LNCaP clone FGC (cell line): ENCODE measurements at regions not wholly inside any gene's neighbourhood (a gene's known extent, or its start where the extent isn't known, plus 50 kb on each side); places are given as distances from the start of the nearest gene placed in this dataset.
"Not testable (repeated sequence)": the region's sequence is repeated elsewhere in the genome, so short reads cannot be mapped to it uniquely, and the experiment has no call there.

Experiments
- DNase-seq: peaks from one replicate; pipeline ENCODE4 v3.0.0-alpha.2; 2011; ENCODE audit warnings: low read depth
- H3K4me3 ChIP-seq: 2 replicates; pipeline ENCODE4 v1.5.1; 2011; ENCODE audit warnings: mild to moderate bottlenecking, low read depth, low read length, control low read depth
- CTCF ChIP-seq: IDR thresholded peaks from 2 replicates; pipeline ENCODE4 v1.5.1; 2012; ENCODE audit warnings: mild to moderate bottlenecking; ENCODE audit not compliant: control insufficient read depth, insufficient read depth; ENCODE audit errors: extremely low read depth

DNA sequence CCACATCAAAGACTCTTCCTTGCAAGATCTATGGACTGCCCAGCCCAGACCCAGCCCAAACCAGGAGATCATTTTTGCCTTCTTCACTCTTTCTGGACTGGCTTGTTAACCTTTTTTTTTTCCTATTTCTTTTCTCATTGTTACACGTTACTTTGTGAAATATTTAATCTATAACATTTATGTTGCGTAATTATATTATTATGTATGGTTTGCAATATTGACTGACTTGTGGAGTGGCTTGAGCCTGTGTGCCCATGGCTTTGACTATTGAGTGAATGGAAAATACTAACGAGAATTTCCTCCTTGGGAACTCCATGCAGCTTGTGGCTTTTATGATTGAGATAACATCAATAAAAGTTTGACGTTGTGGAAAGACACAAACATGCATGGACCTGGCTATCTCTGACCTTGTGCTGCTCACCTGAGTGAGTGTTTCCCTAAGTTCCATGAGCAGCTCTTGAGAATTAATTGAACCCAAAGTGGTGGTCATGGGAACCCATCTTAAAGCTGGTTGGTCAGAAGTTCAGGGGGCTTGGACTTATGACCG, 1641.3 kb upstream of the LRRTM3 start:
- H3K4me3 ChIP-seq = no peak overlapping the region
- no peak for TF ChIP-seq CTCF
- no peak for DNase-seq

DNA sequence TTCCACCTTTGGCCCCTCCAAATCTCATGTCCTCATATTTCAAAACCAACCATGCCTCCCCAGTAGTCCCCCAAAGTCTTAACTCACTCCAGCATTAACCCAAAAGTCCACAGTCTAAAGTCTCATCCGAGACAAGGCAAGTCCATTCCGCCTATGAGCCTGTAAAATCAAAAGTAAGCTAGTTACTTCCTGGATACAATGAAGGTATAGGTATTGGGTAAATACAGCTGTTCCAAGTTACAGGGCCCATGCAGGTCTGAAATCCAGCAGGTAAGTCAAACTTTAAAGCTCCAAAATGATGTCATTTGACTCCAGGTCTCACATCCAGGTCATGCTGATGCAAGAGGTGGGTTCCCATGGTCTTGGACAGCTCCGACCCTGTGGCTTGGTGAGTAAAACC, 1640.1 kb upstream of the LRRTM3 start:
- DNase-seq, H3K4me3 ChIP-seq: not testable (repeated sequence)

DNA sequence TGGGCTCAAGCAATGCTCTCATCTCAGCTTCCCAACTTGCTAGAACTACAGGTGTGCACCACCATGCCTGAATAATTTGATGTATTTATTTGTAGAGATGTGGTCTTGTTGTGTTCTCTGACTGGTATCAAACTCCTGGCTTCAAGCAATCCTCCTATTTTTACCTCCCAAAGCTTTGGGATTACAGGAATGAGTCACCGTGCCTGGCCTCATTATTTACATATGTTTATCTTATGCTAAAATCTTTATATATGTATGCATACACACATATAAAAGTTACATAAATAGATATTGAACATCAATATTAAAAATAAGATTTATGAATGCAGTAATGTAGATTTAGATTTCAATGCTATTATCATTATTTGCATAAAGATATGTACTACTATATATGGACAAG, 1634.5 kb upstream of the LRRTM3 start:
- peak; percentile 75 for DNase-seq
- no peak overlapping the region for H3K4me3 ChIP-seq
- TF ChIP-seq CTCF = no peak

GRCh38 chr10:65292551-65292950, 1633.3 kb upstream of the LRRTM3 start:
- TF ChIP-seq CTCF = no peak
- H3K4me3 ChIP-seq = no peak overlapping the region
- no peak for DNase-seq

DNA sequence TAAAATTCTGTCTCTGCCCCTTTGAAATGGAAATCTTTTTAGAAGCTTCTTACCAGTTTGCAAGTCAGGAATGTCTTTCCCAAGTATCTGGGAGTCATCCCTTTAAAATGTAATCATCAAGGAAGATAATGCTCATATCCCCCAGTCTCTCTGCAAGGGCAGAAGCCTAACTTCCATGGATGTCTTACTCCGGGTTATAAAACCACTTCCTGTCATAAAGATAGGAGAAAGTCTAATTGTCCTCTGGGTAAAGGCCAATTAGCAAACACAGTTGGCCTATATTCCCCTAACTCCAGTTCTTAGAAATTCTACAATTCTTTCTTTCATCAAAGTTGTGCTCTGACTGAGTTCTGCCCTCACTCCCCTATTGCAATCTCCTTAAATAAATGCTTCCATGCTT, 1631.5 kb upstream of the LRRTM3 start:
- no peak overlapping the region for H3K4me3 ChIP-seq
- peak; percentile 26 for DNase-seq
- TF ChIP-seq CTCF = no peak

- no peak for DNase-seq
- no peak overlapping the region for H3K4me3 ChIP-seq
- TF ChIP-seq CTCF = no peak
Measured at GRCh38 chr10:65301181-65301580, 1624.7 kb upstream of the LRRTM3 start.

- no peak for TF ChIP-seq CTCF
- H3K4me3 ChIP-seq = no peak overlapping the region
- no peak for DNase-seq
Measured at GRCh38 chr10:65306201-65306600, 1619.6 kb upstream of the LRRTM3 start.
